HT-29 (cell line): ENCODE measurements at regions not wholly inside any gene's neighbourhood (a gene's known extent, or its start where the extent isn't known, plus 50 kb on each side); places are given as distances from the start of the nearest gene placed in this dataset.

ENCODE experiments used
- DNase-seq: peaks from one replicate; pipeline ENCODE4 v3.0.0-alpha.2; 2015; ENCODE audit warnings: low spot score

DNA sequence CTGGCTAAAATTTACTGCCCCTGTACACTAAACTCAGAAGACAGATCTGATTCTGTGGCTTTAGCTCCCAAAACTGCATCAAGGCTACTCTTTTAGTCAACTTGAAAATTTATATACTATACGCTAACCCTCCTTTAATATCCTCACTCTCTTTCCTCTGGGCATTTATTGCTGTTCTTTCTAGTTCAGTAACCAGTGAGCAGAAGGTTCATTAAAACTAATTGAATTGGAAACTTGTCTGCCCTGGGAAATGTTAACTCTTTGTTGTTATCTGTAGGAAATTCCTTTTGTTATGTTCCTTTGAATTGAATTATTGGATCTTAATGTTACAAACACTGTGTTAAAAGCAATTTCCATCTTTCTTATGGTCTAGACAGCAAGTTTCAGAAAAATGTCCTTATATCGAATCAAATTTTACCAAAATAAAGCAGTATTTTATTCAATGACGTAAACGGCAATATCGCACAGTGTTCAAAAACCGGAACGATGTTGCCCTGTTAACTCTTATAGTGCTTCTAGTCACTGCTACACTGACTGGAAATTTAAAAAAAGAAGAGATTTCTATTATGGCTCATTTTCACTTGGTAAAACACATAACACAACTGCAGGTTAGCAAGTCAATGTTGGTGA lies 168.3 kb downstream of the NR4A2 start:
- DNase-seq: no peak

DNA sequence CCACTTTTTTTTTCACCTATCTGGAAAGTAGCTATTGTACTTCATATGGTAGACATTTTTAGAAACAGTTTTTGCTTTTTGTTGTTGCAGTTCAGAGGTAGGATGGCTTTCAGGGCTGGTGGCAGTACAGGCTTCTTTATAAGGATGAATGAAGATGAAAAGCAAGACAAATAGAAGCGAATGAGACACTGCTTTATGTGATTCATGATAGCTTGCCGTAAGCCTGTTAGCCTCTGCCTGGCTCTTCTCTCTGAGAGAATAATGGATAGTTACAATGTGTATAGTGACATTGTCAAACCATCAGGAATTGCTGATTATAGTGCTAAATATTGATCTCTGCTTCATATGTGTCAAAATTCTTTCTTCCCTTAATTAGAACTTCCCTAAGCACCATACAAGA lies 173.7 kb downstream of the NR4A2 start:
- DNase-seq: no peak

DNA sequence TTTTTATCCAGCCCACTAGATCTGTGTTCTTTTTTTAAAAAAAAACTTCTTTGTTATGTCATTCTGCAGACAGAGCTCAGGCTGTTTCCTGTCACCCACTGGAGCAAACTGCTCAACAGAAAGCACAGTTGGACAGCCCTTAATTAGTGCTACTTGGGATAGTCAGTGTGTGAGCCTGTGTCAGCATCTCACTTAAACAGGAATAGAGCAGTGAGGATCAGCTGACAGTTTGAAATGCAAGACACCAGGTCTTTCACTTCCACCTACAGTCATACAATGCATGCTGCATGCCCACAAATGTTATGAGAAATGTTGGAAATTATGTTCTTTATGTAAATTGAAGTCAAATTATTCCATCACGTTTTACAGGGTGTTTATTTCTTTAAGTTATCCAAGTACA lies 174.9 kb downstream of the NR4A2 start:
- no peak for DNase-seq

DNA sequence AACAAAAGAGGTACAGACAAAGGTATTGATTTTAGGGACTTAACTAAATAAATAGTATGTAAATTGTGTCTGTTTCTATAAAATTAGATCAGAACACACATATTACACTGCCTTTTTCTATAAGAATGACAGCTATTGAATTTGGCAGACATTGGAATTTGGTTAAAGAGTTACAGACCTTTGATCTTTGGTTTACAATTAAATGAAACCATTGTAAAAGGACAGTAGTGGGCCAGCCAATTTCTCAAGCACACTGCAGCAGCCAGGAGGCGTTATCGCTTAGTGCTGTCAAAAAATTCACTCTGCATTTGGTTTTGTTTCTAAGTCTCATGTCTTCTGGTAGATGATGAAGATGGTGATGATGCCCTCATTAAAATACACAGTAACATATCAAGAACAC lies 175.9 kb downstream of the NR4A2 start:
- DNase-seq: peak; percentile 10

DNA sequence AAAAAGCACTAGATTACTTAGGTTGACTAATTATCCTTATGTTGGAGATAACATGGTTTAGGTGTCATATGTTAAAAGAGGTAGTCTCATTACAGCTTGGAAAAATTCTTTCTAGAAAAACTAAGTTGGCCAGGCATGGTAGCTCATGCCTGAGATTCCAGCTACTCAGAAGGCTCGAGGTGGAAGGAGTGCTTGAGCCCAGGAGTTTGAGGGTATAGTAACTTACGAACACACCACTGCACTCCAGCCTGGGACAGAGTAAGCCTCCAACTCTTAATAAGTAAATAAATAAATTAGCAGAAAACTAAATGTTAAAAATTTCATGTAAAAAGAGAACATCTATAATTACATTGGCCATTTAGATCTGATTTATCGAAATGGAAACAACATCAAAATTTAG lies 177.2 kb downstream of the NR4A2 start:
- DNase-seq: no peak

DNA sequence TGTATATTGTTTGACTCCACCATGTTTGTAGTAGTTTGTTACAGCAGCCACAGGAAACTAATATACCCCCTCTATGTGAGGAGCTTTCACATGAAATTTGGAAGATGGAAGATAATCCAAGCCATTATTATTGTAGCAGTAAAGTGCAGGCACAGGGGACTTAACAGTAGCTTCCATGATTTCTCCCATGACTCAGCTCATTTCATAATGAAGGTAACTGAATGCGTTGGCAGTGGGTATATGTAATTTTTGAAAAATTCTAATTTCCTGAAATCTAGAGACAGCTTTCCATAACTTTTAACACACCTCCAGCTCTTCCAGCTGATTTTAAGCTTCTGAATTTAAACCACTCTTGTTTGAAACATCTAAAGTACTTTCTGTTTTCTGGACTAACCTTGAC lies 181.2 kb downstream of the NR4A2 start:
- DNase-seq: no peak

DNA sequence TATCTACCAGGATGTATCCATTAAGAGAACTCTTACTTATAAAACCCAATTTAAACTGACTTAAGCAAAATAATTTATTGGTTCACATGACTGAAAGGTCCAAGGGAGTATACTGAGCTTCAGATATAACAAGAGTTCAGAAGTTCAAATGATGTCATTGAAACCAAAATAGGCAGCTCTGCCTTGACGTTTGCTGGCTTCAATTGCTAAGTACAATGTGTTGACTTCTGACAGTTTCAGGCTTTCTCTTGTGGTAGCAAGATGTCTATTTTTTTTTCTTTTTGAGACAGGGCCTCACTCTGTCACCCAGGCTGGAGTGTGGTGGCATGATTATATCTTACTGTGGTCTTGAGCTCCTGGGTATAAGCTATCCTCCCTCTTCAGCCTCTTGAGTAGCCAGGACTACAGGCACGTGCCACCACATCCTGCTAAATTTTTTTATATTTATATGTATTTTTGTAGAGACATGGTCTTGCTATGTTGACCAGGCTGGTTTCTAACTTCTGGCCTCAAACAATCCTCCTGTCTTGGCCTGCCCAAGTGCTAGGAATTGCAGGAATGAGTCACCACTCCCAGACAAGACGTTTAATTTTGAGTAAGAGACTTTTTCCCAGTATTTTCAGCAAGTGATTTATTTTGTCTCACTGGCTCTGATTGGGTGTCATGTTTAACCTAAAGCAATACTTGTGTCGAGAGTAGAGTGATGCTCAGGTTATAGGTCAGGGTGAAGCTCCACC lies 184.8 kb downstream of the NR4A2 start:
- DNase-seq: no peak

DNA sequence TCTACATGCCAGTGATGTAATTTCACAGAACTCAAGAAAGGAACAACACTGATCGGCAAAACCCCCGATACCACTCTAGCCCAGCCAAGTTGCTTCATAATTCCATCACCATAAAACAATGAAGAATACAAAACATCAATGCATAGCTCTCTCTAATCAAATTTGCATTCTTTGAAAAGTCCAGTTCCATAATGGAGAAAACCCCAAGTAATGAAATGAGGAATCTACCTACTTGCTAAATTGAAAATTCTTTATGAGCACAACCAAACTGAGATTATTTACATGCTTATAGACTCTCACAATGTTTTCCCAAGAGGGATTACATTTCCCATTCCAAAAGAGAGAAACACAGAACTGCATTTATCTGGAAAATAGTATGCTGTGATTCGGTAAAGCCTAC lies 186.5 kb downstream of the NR4A2 start:
- no peak for DNase-seq

DNA sequence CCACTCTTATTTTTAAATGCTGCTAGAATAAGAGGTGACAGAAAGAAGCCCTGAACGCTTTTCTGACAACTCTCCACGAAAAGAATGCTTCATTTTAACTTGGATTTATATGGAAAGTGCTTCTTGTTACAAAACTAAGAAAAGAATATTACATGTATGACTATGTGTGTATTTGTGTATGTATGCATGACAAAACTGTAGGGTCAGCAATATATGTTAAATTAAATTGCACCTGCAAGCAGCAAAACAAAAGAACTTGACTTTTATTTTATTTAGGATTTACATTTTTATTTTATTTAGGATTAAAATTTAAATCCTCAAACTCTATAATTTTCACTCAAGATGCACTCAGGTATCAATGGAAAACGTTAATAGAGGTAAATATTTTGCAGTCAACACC lies 187.1 kb downstream of the NR4A2 start:
- no peak for DNase-seq

DNA sequence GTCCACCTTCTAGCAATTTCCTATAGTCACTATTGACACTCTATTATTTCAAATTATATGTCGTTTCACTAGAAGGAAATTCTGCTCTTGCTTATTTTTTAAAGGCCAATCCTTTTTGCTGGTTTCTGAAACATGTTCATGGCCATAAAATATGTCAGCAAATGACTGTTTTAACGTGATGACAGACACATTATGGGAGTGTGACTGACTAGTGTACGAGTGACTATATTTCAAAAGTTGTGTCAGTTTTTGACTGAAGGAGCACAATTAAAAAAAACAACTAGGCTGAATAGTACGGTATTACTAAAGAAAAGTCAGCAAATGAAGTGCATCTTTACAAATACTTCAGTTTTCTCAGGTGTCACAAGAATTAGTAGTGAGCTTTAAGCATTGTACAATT lies 196.0 kb downstream of the NR4A2 start:
- DNase-seq: no peak

DNA sequence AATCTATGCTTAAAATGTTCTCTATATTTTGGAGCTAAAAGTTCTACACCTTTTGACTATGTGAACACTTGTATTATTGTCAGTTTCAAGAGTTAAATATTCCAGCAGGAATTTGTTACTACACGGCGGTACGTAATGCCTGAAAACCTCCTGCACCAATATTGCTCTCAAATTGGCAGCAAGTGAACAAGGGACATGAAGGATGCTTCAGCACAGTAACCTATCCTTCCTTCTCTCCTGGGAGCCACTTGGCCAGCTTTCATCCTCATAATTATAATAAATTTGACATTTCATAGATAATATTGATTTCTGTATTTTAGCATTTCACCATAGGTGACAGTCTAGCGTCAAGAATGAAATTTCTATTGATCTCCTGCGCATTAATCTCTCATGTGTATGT lies 197.6 kb downstream of the NR4A2 start:
- DNase-seq: no peak

DNA sequence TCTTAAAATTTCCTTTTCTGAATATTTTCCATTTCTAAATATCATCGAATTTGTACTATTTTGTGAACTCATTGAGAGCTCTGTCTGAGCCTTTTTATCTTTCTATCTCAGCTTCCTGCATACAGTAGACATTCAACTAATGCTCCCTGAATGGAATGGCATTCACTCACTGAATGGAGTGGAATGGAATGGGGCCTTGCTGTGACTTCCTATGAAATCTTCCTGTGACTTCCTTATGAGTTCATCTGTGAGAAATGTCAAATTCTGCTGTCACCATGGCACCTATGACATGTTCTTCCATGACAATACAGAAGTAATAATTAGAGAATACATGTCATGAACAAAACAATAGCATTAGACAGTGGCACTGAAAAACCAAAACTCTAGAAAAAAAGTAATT lies 199.6 kb downstream of the NR4A2 start:
- DNase-seq: no peak

DNA sequence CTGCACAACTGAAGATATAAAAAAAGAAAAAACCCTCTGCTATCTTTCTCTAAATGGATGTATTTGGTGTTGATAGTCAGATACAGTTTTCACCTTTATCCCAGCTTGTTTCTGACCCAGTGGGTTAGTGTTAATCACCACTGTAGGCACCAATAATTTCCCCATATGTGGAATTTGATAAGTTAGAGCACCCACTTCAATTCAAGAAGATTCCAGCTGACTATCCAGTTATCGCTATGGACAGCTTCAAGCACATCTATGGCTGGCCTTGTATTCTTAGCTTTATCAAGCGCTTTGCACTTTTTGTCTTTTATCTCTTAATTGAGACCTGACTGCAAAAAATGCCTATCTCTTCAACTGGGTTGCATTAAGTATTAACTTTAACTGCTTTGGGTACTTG lies 200.4 kb downstream of the NR4A2 start:
- no peak for DNase-seq

DNA sequence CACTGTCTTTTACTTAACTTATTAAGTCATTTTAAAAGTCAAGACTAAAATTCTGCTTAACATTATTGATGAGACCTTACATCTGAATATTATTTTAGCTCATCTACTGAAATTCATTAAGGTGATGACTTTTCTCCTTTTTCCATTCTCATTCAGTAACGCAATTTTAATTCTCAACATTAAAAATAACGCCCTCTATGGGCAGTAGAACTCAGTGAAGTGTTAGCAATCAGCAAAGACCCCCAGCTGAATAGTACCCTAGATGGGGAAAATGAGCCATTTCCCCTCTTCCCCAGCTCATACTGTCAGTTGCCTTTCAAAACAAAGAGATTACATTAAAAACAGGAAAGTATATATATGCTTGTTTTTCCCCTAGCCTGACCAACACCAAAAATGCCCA lies 203.3 kb downstream of the NR4A2 start:
- DNase-seq: no peak

DNA sequence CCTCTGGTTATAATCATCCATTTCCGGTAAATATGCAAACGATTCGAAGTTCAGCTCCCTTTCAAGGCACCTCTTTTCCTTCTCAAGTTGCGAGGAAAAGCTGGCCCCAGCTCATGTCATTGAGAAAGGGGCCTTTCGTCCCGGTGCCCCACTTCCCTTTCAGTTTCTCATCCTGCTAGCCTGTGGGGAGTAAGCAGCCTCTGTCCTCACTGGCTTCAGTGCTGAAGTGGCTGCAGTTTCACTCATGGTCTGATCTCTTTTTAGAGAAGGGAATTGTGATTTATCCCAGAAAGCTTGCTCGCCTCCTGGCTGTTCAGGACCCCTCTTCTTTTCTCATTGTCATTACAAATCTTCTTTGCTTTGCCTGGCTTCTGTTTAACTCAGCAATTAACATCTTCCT lies 207.5 kb downstream of the NR4A2 start:
- DNase-seq: no peak

DNA sequence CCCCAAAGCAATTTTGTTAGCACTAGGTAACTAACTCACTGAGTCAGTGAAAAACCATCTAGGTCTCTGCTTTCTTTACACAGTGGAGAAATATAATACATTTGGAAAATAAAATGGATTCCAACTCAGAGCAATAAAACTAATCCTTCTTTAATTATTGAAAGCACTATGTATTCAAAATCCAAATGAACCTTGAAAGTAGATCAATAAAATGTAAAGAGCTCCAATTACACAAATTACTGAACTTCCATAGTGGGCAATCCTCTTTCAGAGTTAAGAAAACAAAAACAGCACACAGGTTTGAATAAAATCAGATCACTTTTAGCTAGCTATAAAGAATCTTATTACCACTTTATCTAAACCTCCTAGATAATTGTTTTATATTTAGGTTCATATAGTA lies 208.1 kb downstream of the NR4A2 start:
- no peak for DNase-seq

DNA sequence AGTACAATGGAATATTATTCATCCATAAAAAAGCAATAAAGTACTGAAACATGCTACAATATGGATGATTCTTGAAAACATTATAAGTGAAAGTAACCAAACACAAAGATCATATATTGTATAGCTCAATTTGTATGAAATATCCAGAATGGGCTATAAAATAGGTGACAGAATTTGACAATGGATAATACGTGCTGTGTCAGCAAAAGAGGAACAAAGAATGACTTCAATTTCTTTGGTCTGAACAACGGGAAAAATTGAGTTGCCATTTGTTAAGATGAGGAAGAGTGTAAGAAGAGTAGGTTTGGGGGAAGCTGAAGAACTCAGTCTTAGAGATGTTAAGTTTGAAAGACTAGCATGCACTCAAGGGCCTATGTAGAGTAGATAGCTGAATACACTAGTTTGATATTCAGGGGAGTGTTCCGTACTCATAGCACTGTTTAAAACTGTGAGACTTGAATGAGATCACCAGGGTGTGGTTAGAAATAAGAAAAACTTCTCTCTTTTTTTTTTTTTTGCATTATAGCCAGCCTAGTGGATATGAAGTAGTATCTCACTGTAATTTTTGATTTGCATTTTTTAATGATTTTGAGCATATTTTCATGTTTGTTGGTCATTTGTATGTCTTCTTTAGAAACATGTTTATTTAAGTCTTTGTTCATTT lies 213.6 kb downstream of the NR4A2 start:
- no peak for DNase-seq

DNA sequence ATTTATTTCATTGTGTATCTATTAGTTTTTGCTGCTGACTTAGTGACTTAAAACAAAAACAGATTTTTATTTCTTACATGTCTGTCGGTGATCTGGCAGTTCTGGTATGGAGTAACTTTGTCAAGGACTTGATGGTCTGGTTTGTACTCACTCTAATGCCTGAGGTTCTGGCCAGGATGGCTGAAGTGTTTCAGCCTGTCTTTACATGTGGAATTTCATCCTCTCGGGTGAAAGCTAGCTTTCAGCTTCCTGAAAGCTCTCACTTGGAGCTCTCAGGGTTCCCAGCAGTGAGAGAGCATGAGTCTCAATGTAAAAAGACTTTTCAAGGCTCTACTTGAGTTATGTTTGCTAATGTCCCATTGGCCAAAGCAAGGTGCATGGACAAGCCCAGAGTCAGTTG lies 216.4 kb downstream of the NR4A2 start:
- no peak for DNase-seq

DNA sequence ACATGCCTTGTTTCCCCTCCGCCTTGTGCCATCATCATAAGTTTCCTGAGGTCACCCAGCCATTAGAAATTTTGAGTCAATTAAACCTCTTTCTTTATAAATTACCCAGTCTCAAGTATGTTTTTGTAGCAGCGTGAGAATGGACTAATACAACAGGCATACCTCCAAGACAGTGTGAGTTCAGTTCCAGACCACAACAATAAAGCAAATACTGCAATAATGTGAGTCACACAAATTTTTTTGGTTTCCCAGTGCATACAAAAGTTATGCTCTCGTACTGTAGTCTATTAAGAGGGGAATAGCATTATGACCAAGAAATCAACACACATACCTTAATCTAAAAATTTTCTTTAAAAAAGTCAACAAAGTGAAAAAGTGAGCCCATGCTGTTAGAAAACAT lies 217.2 kb downstream of the NR4A2 start:
- no peak for DNase-seq

DNA sequence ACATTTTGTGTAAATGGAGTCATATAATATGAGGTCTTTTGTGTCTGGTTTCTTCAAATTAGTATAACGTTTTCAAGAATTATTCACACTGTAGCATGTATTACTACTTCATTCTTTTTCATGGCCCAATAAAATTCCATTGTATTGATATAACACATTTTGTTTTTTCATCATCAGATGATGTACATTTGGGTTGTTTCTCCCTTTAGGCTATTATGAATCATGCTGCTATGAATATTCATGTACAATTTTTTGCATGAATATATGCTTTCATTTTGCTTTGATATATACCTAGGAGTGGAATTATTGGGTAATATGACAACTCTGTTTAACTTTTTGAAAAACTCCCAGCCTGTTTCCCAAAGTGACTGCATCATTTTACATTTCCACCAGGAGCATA lies 220.2 kb downstream of the NR4A2 start:
- DNase-seq: no peak

DNA sequence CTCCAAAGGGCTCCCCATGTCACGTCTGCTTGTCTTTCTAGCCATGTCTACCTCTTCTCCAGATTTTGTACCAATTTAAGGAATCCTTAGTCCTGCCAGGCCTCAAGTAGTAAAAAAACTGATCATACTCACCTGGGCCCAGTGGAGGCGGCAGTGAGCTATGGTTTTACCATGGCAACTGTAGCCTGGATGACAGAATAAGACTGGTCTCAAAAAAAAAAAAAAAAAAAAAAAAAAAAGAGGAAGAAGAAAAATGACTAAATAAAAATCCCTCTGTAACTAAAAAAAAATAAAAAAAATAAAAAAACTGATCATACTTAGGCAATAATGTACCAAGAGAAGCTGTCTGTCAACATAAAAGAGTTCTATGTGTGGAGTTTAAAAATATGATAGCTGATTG lies 221.6 kb downstream of the NR4A2 start:
- DNase-seq: peak; percentile 48

DNA sequence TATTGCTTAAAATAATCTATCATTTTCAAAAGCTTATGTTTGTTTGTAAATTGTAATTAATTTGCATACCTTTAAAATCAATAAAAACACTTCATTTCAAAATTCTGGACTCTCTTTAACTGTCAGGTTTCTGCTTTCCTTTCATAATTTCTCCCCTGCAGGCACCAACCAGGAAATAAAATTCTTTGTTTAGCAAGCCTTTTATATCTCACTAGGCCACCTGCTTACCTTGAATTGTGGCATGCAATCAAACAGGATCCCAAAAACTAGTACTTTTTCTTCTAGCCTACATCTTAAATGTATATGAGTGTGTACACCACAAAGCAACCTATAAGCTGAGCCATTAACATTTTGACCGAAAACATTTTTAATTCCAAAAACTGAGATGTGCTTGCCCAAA lies 233.1 kb downstream of the NR4A2 start:
- no peak for DNase-seq

DNA sequence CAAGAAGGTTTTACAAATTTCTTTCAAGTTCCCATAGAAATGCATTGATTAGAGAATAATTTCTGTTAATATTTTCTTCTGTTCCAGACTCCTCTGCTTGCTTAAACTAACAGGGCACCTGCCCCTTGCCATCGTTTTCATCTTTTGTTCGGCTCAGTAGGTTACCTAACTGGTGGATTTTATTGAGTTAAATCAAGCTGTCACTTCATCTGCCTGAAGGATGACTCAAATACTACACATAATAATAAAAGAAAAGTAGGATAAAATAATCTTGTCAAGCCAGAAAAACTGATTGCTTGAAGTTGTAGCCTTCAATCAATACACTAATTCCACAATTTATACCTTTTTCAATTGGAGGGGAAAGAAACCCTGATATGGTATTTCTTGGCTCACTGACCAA lies 234.0 kb downstream of the NR4A2 start:
- no peak for DNase-seq
